ENCODE measurements at regions not wholly inside any gene's neighbourhood (a gene's known extent, or its start where the extent isn't known, plus 50 kb on each side); places are given as distances from the start of the nearest gene placed in this dataset.

- TF ChIP-seq CTCF (IDR thresholded peaks at IDR 0.05), result no peak
- no peak for TF ChIP-seq POLR2A (IDR thresholded peaks at IDR 0.05)
Measured at GRCh38 chr17:72476134-72476533, 355.3 kb downstream of the SOX9 start.

Measured in vagina (tissue), 2 donors.